CD14-positive monocyte (primary cell): ENCODE measurements at regions not wholly inside any gene's neighbourhood (a gene's known extent, or its start where the extent isn't known, plus 50 kb on each side); places are given as distances from the start of the nearest gene placed in this dataset.

Source experiments
- DNase-seq, 3 donors: peaks; one replicate each; pipeline ENCODE4 v3.0.0-alpha.2; 2011 to 2022
- H2AFZ ChIP-seq: 2 replicates; pipeline ENCODE4 v1.6.0; 2012; ENCODE audit warnings: mild to moderate bottlenecking, low read depth, low read length, inconsistent platforms; ENCODE audit not compliant: insufficient read depth, poor library complexity, severe bottlenecking
- H3K27ac ChIP-seq, 2 donors: 1 replicate in 1 of 2; 2 replicates in 1 of 2; pipeline ENCODE4 v1.5.1; 2012 to 2013; ENCODE audit warnings: low read length in 2 of 2, control low read depth in 1 of 2, inconsistent platforms in 1 of 2, low read depth in 1 of 2, mild to moderate bottlenecking in 1 of 2
- H3K27me3 ChIP-seq, 2 donors: one replicate each; pipeline versions ENCODE4 v1.6.0 to v1.6.1; 2011 to 2013; ENCODE audit warnings: low read length in 2 of 2; ENCODE audit not compliant: control insufficient read depth in 2 of 2, insufficient read depth in 2 of 2
- H3K36me3 ChIP-seq, 2 donors: replicated peaks in 1 of 2; 1 replicate in 1 of 2; 2 replicates in 1 of 2; pipeline versions ENCODE4 v1.5.1 to v1.6.1; 2012 to 2013; ENCODE audit warnings: low read length in 2 of 2, control low read depth in 1 of 2, inconsistent platforms in 1 of 2, mild to moderate bottlenecking in 1 of 2; ENCODE audit not compliant: insufficient read depth in 2 of 2, control insufficient read depth in 1 of 2
- H3K4me1 ChIP-seq, 2 donors: 1 replicate in 1 of 2; 2 replicates in 1 of 2; pipeline versions ENCODE4 v1.5.1 to v1.6.1; 2012 to 2013; ENCODE audit warnings: low read length in 2 of 2, control low read depth in 1 of 2, inconsistent platforms in 1 of 2, mild to moderate bottlenecking in 1 of 2, moderate library complexity in 1 of 2; ENCODE audit not compliant: insufficient read depth in 2 of 2, control insufficient read depth in 1 of 2
- H3K4me2 ChIP-seq: replicated peaks from 2 replicates; pipeline ENCODE3; 2012; ENCODE audit warnings: low read length, moderate library complexity, mild to moderate bottlenecking; ENCODE audit not compliant: poor library complexity, severe bottlenecking; ENCODE audit errors: extremely low read depth
- H3K4me3 ChIP-seq, 3 experiments: fragments of 200-600 bp in 1 of 3; sonication (generic) in 1 of 3; replicated peaks in 1 of 3; 1 replicate in 2 of 3; 2 replicates in 1 of 3; pipeline ENCODE4 v1.5.1; 2011 to 2013; ENCODE audit warnings: low read length in 3 of 3, mild to moderate bottlenecking in 3 of 3, control low read depth in 2 of 3, low read depth in 2 of 3, inconsistent platforms in 1 of 3, moderate library complexity in 1 of 3
- H3K79me2 ChIP-seq: 2 replicates; pipeline ENCODE4 v1.6.0; 2012; ENCODE audit warnings: mild to moderate bottlenecking, control low read depth, inconsistent platforms, low read length, moderate library complexity; ENCODE audit not compliant: insufficient read depth
- H3K9ac ChIP-seq: 2 replicates; pipeline ENCODE4 v1.6.0; 2017; ENCODE audit warnings: low read length, mild to moderate bottlenecking; ENCODE audit not compliant: insufficient read depth, poor library complexity, severe bottlenecking
- H3K9me3 ChIP-seq, 2 donors: replicated peaks in 1 of 2; 1 replicate in 1 of 2; 2 replicates in 1 of 2; pipeline versions ENCODE4 v1.5.1 to v1.6.1; 2012 to 2013; ENCODE audit warnings: low read length in 2 of 2, control low read depth in 1 of 2; ENCODE audit not compliant: control insufficient read depth in 1 of 2, insufficient read depth in 1 of 2
- H4K20me1 ChIP-seq: 2 replicates; pipeline ENCODE4 v1.6.0; 2012; ENCODE audit warnings: mild to moderate bottlenecking, low read length, control low read depth, moderate library complexity; ENCODE audit not compliant: insufficient read depth
- H3K27ac Mint-ChIP-seq, 7 donors: one replicate each; pipeline ENCODE4 v1.8.0; 2020; ENCODE audit warnings: mild to moderate bottlenecking in 7 of 7, mixed read lengths in 7 of 7, moderate library complexity in 6 of 7, inconsistent platforms in 2 of 7
- H3K27me3 Mint-ChIP-seq, 3 donors: one replicate each; pipeline ENCODE4 v1.8.0; 2021 to 2022; ENCODE audit warnings: low read depth in 3 of 3, mild to moderate bottlenecking in 3 of 3, mixed read lengths in 3 of 3, moderate library complexity in 3 of 3, inconsistent platforms in 1 of 3
- H3K36me3 Mint-ChIP-seq, 2 donors: one replicate each; pipeline ENCODE4 v1.8.0; 2020; ENCODE audit warnings: mixed read lengths in 2 of 2, inconsistent platforms in 1 of 2, mild to moderate bottlenecking in 1 of 2
- H3K4me1 Mint-ChIP-seq: one replicate; pipeline ENCODE4 v1.8.0; 2020; ENCODE audit warnings: mild to moderate bottlenecking, mixed read lengths
- H3K4me3 Mint-ChIP-seq, 2 donors: one replicate each; pipeline ENCODE4 v1.8.0; 2020; ENCODE audit warnings: mild to moderate bottlenecking in 2 of 2, mixed read lengths in 2 of 2, moderate library complexity in 1 of 2
- H3K9me3 Mint-ChIP-seq, 7 donors: one replicate each; pipeline ENCODE4 v1.8.0; 2020 to 2022; ENCODE audit warnings: mixed read lengths in 7 of 7, mild to moderate bottlenecking in 6 of 7, moderate library complexity in 6 of 7, inconsistent platforms in 2 of 7
- CTCF ChIP-seq: fragments of 200-600 bp; IDR thresholded peaks from one replicate; pipeline ENCODE4 v1.8.0; 2022; ENCODE audit warnings: antibody characterized with exemption, mild to moderate bottlenecking
- WGBS: methylation state at CpG from one replicate; pipeline ENCODE4 v1.1.5; 2013; ENCODE audit warnings: missing lambda C conversion rate; ENCODE audit not compliant: insufficient coverage; 5-methylcytosine and 5-hydroxymethylcytosine counted together
- intact Hi-C, 2 donors: fragments of 100-400 bp; cut with micrococcal nuclease; formaldehyde crosslinking; loops; one replicate each; pipeline versions ENCODE4 v1.15.0 to v1.15.1; 2023

DNA sequence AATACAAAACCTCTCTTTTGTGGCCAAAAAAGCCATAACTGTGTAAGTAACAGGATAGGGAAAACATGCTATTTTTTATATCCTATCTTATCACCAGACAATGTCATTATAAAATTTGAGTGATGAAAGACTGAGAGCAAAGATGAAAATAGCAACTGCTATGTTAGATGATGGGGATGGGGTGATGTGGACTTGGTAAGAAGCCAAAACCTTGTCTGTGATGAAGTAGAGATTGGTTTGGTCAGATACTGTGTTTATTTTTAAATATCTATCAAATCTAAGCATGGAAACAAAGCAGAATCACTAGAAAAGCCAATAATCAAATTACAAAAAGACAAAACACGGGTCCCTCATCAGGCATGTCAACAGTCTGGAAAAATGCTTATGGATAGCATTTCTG lies 631.1 kb upstream of the NR5A2 start:
- H3K9me3 Mint-ChIP-seq: peaks cover 0 to 8% (median 3%) of the 10 kb centered on the region in 7 donors
- no peaks in the 10 kb centered on the region for H3K36me3 Mint-ChIP-seq
- no peak overlapping the region for H3K27ac ChIP-seq
- peaks cover 0 to 3% (median 0%) of the 10 kb centered on the region in 3 donors for H3K27me3 Mint-ChIP-seq
- TF ChIP-seq CTCF: no peak
- H3K4me3 ChIP-seq: no peak overlapping the region
- peaks cover 12% of the 10 kb centered on the region for H3K4me1 Mint-ChIP-seq
- peaks cover 0 to 6% of the 10 kb centered on the region in 2 donors for H3K9me3 ChIP-seq
- peaks cover 9 to 11% of the 10 kb centered on the region in 2 donors for H3K4me1 ChIP-seq
- no peak overlapping the region for H2AFZ ChIP-seq
- WGBS: no CpG with 5 or more reads among the region's 1 CpG
- H4K20me1 ChIP-seq: no peaks in the 10 kb centered on the region
- no peak overlapping the region for H3K4me2 ChIP-seq
- intact Hi-C loops: no loop called here
- H3K9ac ChIP-seq: no peak overlapping the region
- H3K4me3 Mint-ChIP-seq: no peak overlapping the region
- DNase-seq: no peak
- no peaks in the 10 kb centered on the region for H3K27me3 ChIP-seq
- H3K27ac Mint-ChIP-seq: no peak overlapping the region
- no peaks in the 10 kb centered on the region for H3K36me3 ChIP-seq
- no peaks in the 10 kb centered on the region for H3K79me2 ChIP-seq

DNA sequence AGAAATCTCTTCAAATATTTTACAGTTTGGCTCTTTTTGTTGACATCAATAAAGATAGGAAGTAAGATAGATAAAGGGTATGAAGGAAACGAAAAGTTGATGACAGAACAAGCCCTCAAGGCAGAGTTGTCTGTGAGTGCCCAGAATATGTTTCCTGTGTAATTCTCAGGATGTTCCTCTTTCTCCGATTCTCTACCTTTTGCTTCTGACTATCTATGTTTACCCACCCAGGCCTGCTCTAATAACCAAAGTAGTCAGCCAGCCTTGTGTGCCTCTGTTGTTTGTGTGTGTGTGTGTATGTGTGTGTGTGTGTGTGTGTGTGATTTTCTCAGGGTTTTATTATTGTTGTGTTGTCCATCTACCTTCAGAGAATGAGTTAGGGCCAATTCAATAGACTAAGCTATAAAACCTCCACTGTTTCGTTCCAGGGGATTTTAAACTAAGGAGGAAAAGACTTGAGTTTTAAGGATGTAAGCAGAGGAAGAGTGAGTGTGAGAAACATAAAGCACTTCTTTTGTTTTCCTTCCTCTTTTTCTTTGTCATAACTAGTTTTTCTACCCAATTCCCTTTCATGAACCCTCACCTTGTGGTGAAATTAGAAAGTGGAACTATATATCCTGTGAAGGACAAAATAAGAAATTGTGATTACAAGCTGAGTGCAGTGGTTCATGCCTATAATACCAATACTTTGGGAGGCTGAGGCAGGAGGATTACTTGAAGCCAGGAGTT lies 627.4 kb upstream of the NR5A2 start:
- Histone ChIP-seq H3K9ac (no peak overlapping the region), H3K4me1 (peaks cover 9 to 11% of the 10 kb centered on the region in 2 donors), H3K27me3 (no peaks in the 10 kb centered on the region), H3K4me2 (peak overlapping the region; percentile 24), H3K9me3 (no peaks in the 10 kb centered on the region), H2AFZ (no peak overlapping the region), H3K4me3 (peak overlapping the region in 1 of 3 experiments; percentile 21), H4K20me1 (no peaks in the 10 kb centered on the region), H3K27ac (peak overlapping the region in 1 of 2 donors; percentile 7), H3K36me3 (no peaks in the 10 kb centered on the region), H3K79me2 (no peaks in the 10 kb centered on the region)
- H3K27ac Mint-ChIP-seq: peak overlapping the region in 5 of 7 donors; percentile 0 to 90 (median 76)
- no CpG with 5 or more reads among the region's 3 CpGs for WGBS
- intact Hi-C loops: no loop called here
- peak; percentile 12 for TF ChIP-seq CTCF
- peak overlapping the region in 1 of 2 donors; percentile 41 for H3K4me3 Mint-ChIP-seq
- peak in 2 of 3 donors; percentile 11 to 15 for DNase-seq
- no peaks in the 10 kb centered on the region for H3K9me3 Mint-ChIP-seq
- H3K4me1 Mint-ChIP-seq: peaks cover 17% of the 10 kb centered on the region
- H3K27me3 Mint-ChIP-seq: peaks cover 0 to 2% (median 0%) of the 10 kb centered on the region in 3 donors
- H3K36me3 Mint-ChIP-seq: no peaks in the 10 kb centered on the region
